GM23338 (cell line): ENCODE measurements at regions not wholly inside any gene's neighbourhood (a gene's known extent, or its start where the extent isn't known, plus 50 kb on each side); places are given as distances from the start of the nearest gene placed in this dataset.

Experiments used
- CREB1 ChIP-seq: fragments of 250-450 bp; sonication (Bioruptor Pico); IDR thresholded peaks from 2 replicates; pipeline ENCODE4 v1.5.0; 2020; ENCODE audit warnings: low read depth, mild to moderate bottlenecking, moderate library complexity
- EZH2 ChIP-seq: fragments of 200-600 bp; sonication (generic); IDR thresholded peaks from one replicate; pipeline ENCODE4 v1.8.0; 2017; ENCODE audit warnings: antibody characterized with exemption, mild to moderate bottlenecking, low read depth; ENCODE audit not compliant: unreplicated experiment
- EZH2phosphoT487 ChIP-seq: fragments of 200-600 bp; sonication (generic); IDR thresholded peaks from one replicate; pipeline ENCODE4 v1.8.1; 2018; ENCODE audit warnings: antibody characterized with exemption; ENCODE audit not compliant: unreplicated experiment
- JUNB ChIP-seq: IDR thresholded peaks from one replicate; pipeline ENCODE4 v1.6.1; 2016; ENCODE audit warnings: antibody characterized with exemption; ENCODE audit not compliant: unreplicated experiment
- NANOG ChIP-seq: IDR thresholded peaks from 2 replicates; pipeline ENCODE4 v1.6.1; 2016; ENCODE audit warnings: antibody characterized with exemption, borderline replicate concordance
- POLR2AphosphoS5 ChIP-seq: IDR thresholded peaks from 2 replicates; pipeline ENCODE4 v1.6.1; 2016; ENCODE audit warnings: antibody characterized with exemption, low read depth
- STAT1 ChIP-seq: IDR thresholded peaks from one replicate; pipeline ENCODE4 v1.6.1; 2016; ENCODE audit warnings: antibody characterized with exemption; ENCODE audit not compliant: unreplicated experiment
- ZNF114 ChIP-seq: fragments of 250-450 bp; sonication (Bioruptor Pico); IDR thresholded peaks from 2 replicates; pipeline ENCODE4 v1.5.0; 2020; ENCODE audit warnings: mild to moderate bottlenecking, moderate library complexity
- ZNF331 ChIP-seq: fragments of 250-450 bp; sonication (Bioruptor Pico); IDR thresholded peaks from 2 replicates; pipeline ENCODE4 v1.5.0; 2020; ENCODE audit warnings: low read depth, mild to moderate bottlenecking, moderate library complexity
- TF ChIP-seq, protein P1 (sequence below), 2 experiments: fragments of 200-600 bp in 1 of 2; sonication (generic) in 1 of 2; conservative IDR thresholded peaks; 2 replicates each; pipeline versions ENCODE4 v1.5.1 to v1.6.1; 2016 to 2017; ENCODE audit warnings: antibody characterized with exemption in 2 of 2, low read depth in 2 of 2, mild to moderate bottlenecking in 2 of 2, moderate library complexity in 1 of 2
- TF ChIP-seq, protein P2 (sequence below): IDR thresholded peaks from one replicate; pipeline ENCODE4 v1.6.1; 2018; ENCODE audit warnings: antibody characterized with exemption; ENCODE audit not compliant: unreplicated experiment
- TF ChIP-seq, protein P3 (sequence below): fragments of 250-450 bp; sonication (Bioruptor Pico); IDR thresholded peaks from 2 replicates; pipeline ENCODE4 v1.5.0; 2020; ENCODE audit warnings: mild to moderate bottlenecking, moderate library complexity
- TF ChIP-seq, protein P4 (sequence below): IDR thresholded peaks from 2 replicates; pipeline ENCODE4 v1.6.1; 2016; ENCODE audit warnings: antibody characterized with exemption

DNA sequence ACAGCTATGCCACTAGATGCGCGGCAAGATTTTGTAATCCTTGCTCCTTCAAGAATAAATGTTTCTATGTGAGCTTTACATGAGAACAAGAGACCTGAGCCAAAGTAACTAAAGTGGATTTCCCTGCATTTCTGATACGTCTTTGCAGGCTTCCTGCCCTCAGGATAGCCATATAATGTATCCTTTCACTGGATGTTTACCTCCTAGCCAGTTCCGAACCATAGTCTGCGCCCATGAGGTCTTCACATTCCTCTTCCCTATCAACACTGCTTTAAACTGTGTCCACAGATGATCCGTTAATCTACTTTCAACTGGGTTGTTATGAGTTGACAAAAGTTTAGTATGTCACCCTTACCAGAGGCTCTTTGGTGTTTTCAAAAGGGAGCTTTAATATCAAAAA, 1889.1 kb upstream of the AGA start:
- TF ChIP-seq CREB1 (CRISPR knock-in tag) (no peak), NANOG (no peak), EZH2 (no peak), EZH2phosphoT487 (no peak), POLR2AphosphoS5 (no peak), JUNB (no peak), ZNF331 (no peak), STAT1 (no peak), ZNF114 (CRISPR knock-in tag) (no peak)
- TF ChIP-seq, protein P1, sequence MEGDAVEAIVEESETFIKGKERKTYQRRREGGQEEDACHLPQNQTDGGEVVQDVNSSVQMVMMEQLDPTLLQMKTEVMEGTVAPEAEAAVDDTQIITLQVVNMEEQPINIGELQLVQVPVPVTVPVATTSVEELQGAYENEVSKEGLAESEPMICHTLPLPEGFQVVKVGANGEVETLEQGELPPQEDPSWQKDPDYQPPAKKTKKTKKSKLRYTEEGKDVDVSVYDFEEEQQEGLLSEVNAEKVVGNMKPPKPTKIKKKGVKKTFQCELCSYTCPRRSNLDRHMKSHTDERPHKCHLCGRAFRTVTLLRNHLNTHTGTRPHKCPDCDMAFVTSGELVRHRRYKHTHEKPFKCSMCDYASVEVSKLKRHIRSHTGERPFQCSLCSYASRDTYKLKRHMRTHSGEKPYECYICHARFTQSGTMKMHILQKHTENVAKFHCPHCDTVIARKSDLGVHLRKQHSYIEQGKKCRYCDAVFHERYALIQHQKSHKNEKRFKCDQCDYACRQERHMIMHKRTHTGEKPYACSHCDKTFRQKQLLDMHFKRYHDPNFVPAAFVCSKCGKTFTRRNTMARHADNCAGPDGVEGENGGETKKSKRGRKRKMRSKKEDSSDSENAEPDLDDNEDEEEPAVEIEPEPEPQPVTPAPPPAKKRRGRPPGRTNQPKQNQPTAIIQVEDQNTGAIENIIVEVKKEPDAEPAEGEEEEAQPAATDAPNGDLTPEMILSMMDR (conservative IDR thresholded peaks at IDR 0.05; ENCODE audit: low read depth in 2 of 2) = no peak
- TF ChIP-seq, protein P2, sequence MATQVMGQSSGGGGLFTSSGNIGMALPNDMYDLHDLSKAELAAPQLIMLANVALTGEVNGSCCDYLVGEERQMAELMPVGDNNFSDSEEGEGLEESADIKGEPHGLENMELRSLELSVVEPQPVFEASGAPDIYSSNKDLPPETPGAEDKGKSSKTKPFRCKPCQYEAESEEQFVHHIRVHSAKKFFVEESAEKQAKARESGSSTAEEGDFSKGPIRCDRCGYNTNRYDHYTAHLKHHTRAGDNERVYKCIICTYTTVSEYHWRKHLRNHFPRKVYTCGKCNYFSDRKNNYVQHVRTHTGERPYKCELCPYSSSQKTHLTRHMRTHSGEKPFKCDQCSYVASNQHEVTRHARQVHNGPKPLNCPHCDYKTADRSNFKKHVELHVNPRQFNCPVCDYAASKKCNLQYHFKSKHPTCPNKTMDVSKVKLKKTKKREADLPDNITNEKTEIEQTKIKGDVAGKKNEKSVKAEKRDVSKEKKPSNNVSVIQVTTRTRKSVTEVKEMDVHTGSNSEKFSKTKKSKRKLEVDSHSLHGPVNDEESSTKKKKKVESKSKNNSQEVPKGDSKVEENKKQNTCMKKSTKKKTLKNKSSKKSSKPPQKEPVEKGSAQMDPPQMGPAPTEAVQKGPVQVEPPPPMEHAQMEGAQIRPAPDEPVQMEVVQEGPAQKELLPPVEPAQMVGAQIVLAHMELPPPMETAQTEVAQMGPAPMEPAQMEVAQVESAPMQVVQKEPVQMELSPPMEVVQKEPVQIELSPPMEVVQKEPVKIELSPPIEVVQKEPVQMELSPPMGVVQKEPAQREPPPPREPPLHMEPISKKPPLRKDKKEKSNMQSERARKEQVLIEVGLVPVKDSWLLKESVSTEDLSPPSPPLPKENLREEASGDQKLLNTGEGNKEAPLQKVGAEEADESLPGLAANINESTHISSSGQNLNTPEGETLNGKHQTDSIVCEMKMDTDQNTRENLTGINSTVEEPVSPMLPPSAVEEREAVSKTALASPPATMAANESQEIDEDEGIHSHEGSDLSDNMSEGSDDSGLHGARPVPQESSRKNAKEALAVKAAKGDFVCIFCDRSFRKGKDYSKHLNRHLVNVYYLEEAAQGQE = no peak
- TF ChIP-seq, protein P3, sequence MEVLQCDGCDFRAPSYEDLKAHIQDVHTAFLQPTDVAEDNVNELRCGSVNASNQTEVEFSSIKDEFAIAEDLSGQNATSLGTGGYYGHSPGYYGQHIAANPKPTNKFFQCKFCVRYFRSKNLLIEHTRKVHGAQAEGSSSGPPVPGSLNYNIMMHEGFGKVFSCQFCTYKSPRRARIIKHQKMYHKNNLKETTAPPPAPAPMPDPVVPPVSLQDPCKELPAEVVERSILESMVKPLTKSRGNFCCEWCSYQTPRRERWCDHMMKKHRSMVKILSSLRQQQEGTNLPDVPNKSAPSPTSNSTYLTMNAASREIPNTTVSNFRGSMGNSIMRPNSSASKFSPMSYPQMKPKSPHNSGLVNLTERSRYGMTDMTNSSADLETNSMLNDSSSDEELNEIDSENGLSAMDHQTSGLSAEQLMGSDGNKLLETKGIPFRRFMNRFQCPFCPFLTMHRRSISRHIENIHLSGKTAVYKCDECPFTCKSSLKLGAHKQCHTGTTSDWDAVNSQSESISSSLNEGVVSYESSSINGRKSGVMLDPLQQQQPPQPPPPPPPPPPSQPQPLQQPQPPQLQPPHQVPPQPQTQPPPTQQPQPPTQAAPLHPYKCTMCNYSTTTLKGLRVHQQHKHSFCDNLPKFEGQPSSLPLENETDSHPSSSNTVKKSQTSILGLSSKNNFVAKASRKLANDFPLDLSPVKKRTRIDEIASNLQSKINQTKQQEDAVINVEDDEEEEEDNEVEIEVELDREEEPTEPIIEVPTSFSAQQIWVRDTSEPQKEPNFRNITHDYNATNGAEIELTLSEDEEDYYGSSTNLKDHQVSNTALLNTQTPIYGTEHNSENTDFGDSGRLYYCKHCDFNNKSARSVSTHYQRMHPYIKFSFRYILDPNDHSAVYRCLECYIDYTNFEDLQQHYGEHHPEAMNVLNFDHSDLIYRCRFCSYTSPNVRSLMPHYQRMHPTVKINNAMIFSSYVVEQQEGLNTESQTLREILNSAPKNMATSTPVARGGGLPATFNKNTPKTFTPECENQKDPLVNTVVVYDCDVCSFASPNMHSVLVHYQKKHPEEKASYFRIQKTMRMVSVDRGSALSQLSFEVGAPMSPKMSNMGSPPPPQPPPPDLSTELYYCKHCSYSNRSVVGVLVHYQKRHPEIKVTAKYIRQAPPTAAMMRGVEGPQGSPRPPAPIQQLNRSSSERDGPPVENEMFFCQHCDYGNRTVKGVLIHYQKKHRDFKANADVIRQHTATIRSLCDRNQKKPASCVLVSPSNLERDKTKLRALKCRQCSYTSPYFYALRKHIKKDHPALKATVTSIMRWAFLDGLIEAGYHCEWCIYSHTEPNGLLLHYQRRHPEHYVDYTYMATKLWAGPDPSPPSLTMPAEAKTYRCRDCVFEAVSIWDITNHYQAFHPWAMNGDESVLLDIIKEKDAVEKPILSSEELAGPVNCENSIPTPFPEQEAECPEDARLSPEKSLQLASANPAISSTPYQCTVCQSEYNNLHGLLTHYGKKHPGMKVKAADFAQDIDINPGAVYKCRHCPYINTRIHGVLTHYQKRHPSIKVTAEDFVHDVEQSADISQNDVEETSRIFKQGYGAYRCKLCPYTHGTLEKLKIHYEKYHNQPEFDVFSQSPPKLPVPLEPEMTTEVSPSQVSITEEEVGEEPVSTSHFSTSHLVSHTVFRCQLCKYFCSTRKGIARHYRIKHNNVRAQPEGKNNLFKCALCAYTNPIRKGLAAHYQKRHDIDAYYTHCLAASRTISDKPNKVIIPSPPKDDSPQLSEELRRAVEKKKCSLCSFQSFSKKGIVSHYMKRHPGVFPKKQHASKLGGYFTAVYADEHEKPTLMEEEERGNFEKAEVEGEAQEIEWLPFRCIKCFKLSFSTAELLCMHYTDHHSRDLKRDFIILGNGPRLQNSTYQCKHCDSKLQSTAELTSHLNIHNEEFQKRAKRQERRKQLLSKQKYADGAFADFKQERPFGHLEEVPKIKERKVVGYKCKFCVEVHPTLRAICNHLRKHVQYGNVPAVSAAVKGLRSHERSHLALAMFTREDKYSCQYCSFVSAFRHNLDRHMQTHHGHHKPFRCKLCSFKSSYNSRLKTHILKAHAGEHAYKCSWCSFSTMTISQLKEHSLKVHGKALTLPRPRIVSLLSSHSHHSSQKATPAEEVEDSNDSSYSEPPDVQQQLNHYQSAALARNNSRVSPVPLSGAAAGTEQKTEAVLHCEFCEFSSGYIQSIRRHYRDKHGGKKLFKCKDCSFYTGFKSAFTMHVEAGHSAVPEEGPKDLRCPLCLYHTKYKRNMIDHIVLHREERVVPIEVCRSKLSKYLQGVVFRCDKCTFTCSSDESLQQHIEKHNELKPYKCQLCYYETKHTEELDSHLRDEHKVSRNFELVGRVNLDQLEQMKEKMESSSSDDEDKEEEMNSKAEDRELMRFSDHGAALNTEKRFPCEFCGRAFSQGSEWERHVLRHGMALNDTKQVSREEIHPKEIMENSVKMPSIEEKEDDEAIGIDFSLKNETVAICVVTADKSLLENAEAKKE = no peak
- TF ChIP-seq, protein P4, sequence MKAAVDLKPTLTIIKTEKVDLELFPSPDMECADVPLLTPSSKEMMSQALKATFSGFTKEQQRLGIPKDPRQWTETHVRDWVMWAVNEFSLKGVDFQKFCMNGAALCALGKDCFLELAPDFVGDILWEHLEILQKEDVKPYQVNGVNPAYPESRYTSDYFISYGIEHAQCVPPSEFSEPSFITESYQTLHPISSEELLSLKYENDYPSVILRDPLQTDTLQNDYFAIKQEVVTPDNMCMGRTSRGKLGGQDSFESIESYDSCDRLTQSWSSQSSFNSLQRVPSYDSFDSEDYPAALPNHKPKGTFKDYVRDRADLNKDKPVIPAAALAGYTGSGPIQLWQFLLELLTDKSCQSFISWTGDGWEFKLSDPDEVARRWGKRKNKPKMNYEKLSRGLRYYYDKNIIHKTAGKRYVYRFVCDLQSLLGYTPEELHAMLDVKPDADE = no peak
